NOMO-1 (cell line): ENCODE measurements at regions not wholly inside any gene's neighbourhood (a gene's known extent, or its start where the extent isn't known, plus 50 kb on each side); places are given as distances from the start of the nearest gene placed in this dataset.
"Not testable (repeated sequence)": the region's sequence is repeated elsewhere in the genome, so short reads cannot be mapped to it uniquely, and the experiment has no call there.

ENCODE experiments used
- DNase-seq, 2 experiments: peaks; one replicate each; lab custom pipeline; 2025; ENCODE audit not compliant: unreplicated experiment in 2 of 2; lab: John Stamatoyannopoulos, UW

DNA sequence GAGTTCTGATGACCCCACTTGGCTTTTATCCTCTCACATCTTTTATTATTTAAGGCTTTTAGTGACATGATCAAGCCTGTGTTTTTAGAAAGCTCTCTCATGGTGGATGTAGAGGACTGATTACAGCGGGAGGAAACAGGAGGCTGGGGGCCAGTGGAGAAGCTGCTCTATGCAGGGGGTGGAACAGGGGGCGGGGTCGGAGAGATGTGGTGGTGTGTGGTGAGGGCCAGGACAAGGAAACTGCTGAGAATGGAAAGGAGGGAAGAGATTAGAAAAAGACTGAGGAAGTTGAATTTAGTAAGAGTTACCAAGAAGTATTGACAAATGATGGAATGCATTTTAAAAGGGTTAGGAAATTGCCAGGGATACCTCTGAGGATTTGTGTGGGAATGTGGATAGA is 292.2 kb downstream of the ZIC3 start:
- DNase-seq = no peak

- no peak for DNase-seq
Measured at GRCh38 chrX:137878401-137878800, 312.5 kb downstream of the ZIC3 start.

GRCh38 chrX:137882960-137883359 is 317.0 kb downstream of the ZIC3 start:
- no peak for DNase-seq

DNA sequence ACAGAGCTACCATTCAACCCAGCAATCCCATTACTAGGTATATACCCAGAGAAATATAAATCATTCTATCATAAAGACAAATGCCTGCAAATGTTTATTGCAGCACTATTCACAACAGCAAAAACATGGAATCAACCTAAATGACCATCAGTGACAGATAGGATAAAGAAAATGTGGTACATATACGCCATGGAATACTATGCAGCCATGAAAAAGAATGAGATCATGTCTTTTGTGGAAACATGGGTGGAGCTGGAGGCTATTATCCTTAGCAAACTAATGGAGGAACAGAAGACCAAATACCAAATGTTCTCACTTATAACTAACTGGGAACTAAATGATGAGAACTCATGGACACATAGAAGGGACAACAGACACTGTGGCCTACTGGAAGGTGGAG is 318.9 kb downstream of the ZIC3 start:
- not testable (repeated sequence) for DNase-seq

DNA sequence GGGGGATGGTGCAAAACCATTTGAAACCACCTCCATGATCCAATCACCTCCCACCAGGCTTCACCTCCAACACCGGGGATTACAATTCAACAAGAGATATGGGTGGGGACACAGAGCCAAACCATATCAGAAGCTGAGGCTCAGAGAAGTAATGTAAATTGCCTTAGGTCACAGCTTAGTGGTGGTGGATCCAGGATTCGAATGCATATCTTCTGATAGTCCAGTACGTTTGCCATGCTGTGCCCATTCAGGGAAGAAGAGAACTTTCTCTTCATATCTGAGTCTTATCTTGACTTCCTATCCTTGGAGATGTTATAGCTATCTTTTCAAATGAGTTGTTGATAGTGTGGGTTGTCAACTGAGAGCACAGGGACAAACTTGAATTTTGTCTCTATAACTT is 325.5 kb downstream of the ZIC3 start:
- no peak for DNase-seq

DNA sequence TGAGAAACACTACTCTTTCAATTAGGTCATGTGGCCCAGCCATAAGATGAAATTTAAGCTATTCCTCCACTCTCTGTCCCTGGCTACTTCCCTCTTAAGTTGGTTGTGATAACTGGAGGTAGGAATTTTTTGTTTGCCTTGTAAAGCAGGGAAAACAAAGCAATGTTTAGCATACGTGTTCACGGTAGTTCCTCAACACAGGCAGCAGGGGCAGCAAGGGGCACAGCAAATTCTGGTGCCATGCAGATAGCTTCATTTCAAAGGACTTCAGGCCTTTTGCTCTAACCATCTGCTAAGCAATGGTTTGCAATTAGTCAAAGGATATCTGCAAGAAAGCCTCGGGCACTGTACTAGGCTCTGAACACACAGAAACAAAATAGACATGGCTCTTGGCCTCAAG is 330.2 kb downstream of the ZIC3 start:
- no peak for DNase-seq

GRCh38 chrX:137915466-137915865 is 349.5 kb downstream of the ZIC3 start:
- DNase-seq = no peak

DNA sequence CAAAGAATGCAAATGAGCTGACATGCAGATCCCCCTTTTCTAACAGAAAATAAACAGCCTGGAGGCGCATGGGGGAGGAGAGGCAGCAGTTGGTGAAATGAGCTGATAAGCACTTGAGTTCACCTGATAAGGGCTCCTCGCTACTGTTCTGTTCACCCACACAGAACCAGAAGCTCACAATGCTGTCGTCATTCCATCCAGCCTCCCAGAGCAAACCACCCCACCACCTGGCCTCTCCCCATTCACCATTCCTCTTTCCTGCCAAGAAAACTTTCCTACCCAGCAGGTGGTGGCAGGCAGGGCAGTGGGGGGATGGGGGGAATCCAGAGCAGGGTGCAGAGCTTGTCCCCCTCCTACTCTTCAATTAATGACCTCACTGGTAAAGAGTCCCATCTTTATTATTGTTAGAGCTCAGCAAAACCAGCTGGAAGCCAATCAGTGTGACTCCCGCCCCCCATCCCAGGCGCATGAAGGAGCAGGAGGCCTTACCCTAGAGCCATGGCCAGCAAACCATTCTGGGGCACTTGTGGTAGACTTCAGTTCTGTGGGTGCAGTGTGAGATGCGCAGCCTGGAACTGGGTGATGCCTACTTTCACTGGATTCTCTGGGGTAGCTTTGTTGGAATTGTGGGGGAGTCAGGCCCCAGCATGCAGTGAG is 350.3 kb downstream of the ZIC3 start:
- DNase-seq = no peak

DNA sequence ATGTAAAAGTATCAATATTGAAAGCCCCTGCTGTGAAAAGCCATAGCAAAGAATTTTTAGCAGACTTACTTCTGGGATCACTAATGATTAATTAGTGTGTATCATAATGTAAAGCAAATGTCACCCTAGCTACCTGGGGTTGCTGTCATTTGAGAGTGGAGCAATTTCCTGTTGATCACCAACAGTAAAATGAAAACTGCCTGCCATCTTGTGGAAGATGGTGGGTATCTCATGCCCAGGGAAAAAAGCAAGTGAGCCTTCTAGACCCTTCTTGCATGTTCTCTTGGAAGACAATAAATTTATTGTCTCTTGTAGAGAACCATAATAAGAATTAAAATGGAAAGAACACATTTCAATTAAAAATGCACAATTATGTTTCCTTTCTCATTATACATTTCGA is 360.2 kb downstream of the ZIC3 start:
- DNase-seq = peak in 1 of 2 experiments; percentile 0

DNA sequence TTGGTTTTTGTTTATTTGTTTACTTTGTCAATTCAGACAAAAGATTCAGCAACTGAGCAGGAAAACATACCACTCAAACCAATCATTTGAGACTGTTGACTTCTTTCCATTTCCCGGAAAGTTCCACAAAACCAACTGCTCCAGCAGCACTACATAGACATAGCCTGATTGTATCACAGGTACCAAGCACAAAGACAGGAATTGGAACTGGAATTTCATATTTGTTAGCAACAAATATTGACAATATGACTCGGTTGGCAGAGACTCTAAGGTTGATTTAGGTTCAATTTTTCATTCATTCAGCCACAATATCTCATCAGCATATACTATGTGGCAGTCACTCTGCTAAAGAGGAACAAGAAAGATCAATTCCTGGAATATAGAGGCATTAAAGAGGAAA is 364.0 kb downstream of the ZIC3 start:
- DNase-seq = no peak

- no peak for DNase-seq
Measured at GRCh38 chrX:137930533-137930932, 364.6 kb downstream of the ZIC3 start.

GRCh38 chrX:137934214-137934613 is 368.3 kb downstream of the ZIC3 start:
- not testable (repeated sequence) for DNase-seq

- DNase-seq = not testable (repeated sequence)
Measured at GRCh38 chrX:137934887-137935286, 369.0 kb downstream of the ZIC3 start.

- DNase-seq = no peak
Measured at GRCh38 chrX:137945470-137945869, 379.5 kb downstream of the ZIC3 start.

DNA sequence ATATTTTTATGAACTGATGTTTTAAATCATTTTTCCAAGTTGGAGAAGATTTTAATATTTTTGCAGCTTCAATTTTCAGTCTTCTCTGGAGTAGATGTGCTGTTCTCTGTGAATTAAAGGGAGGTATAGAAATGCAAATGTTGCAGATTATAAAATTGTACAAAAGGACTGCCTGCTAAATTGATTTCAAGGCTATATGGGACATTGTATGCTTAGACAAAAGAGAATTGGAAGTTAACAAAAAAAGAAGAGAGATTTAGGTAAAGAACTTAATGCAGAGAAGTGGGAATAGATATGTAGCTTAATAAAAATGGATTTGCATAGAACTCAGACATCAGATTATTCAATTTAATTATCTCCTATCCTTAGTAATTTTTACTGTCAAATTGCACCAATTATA is 403.3 kb downstream of the ZIC3 start:
- no peak for DNase-seq

DNA sequence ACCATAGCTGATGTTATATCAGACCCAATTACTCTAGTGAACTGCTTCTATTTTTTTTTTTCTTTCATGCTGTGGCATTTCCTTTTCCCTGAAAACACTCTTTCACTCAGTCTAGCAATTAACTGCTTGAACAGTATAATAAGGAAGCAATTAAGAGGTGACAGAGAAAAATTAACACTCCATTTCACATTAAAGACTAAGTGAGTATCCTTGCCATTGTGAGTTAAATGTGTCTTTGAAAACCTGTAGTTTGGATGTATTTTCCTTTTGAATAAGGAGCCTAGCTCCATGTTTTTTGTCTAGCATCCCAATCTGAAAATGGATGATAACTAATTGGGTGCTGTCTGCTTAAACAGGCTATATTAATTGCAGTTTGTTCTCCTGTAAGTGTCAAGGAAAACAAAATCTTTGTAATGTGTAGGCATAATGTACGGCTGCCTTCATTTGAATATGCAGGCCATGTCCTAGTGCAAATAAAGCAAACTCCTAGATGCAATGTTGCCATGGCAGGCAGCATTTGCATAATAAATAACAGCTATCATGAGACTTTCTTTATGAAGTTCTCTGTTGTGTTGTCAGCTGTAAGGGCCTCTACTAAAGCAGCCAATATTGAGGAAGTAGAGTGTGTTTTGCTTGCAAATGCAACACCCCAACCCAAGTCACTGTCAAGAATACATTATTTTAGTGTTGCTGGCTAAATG is 416.7 kb downstream of the ZIC3 start:
- DNase-seq = no peak

GRCh38 chrX:137988470-137988869 is 422.5 kb downstream of the ZIC3 start:
- DNase-seq = no peak

DNA sequence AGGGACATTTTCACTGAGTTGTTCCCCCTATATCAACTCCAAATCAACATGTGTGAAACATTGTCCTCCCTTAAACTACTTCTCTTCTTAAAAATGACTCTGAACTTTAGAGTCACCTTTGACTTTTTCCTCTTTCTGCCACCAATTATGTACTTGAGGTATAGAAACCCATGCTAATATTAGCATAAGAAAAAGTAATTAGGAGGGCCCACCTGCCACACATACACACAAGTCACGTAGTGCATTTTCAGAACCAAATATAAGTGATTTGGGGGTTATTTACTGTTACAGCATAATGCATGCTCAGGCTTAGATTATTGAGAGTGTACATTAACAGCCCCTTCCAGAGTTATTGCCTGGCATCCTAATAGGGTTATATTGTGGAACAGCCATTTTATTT is 432.7 kb downstream of the ZIC3 start:
- no peak for DNase-seq

DNA sequence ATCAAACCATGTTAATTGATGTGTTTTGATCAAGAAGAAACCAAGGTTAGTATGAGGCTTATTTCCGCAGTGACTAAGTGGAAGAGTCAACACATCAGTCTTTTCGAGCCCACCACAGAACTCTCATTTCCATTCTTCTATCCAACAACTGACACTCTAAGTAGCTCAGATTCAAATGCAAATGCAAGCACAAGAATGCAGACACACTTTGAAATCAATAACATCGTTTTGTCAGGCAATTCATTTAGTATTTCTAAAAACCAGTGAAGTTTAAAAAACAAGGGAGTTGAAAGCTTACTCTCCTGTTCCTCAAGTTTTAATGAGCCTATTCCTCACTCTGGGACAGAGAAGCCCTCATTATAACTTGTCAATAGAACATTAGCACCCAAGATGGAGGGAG is 433.1 kb downstream of the ZIC3 start:
- DNase-seq = no peak

DNA sequence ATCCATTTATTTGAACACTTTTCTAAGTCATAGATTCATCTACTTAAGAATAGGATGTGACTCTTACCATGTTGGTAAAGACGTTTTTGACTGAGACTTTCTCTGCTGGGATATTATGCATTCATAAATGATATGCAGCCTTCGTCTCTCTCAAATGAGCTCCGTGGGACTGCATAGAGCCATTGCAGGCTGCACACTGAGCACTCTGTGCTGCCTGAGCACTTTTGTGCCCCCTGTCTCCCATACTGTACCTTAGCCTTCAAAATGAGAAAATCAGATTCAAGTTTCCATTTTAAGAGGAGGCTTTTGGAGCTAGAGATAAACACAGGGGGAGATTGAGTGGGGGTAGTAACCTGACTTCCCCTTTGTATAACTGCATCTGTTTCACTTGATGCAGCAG is 433.6 kb downstream of the ZIC3 start:
- no peak for DNase-seq

- no peak for DNase-seq
Measured at GRCh38 chrX:138001226-138001625, 435.3 kb downstream of the ZIC3 start.

- DNase-seq = no peak
Measured at GRCh38 chrX:138006180-138006579, 440.3 kb downstream of the ZIC3 start.

DNA sequence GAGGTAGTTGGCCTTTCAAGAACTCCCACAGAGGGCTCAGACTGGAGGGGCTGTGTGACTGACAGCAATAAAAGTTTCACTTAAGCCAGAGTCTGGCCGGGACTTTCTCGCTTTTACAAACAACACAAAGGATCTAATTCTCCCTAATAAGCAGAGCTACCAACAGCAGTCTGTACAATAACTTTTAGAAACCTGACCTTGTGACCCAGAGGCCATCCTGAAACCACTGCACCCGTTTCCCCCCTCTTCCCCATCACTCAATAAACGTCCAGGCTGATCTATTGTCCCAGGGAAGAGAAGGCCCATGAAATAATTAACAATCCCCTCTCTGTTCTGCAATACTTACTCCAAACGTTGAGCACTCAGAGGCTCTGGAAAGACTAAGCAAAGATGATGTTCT is 442.4 kb downstream of the ZIC3 start:
- DNase-seq = no peak
